ENCODE measurements at regions not wholly inside any gene's neighbourhood (a gene's known extent, or its start where the extent isn't known, plus 50 kb on each side); places are given as distances from the start of the nearest gene placed in this dataset.
A peak's percentile ranks its signal among the peaks of the same experiment; 100 is the strongest.

DNA sequence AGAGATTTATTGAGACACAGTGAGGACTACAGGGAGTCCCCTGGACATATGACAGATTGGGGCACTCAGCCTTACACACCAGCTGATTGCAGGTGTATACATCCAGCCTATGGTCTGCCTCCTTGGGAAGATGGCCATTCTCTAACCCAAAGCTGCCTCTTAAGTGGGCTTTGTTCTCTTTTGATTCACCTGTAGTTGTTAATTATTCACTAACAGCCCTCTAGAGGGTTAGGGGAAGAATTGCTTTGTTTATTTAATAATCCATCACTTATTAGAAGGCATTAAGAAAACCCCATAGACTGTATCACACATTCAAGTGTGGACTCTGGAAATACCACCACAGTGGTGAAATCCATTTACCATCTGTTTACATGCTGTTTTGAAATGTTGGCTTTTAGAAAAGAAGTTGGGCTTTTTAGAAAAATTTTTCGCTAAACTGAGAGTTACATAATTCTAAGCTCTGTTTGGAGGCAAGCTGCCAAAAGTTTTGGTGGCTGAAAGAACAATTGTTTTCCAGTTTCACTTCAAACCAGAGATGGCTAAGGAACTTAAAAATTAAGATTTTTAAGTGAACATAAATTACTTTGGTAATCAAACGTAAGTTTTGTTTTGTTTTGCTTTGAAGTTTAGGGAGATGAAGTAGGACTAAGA, 379.1 kb downstream of the ADRA2A start:
- Histone ChIP-seq H3K4me3 (ENCODE audit: severe bottlenecking) (no peak overlapping the region), H3K4me1 (ENCODE audit: insufficient read depth, poor library complexity, severe bottlenecking) (no peaks in the 10 kb centered on the region), H3K27me3 (ENCODE audit: insufficient read depth, poor library complexity, severe bottlenecking) (no peaks in the 10 kb centered on the region), H3K27ac (ENCODE audit: poor library complexity, severe bottlenecking) (no peak overlapping the region), H3K36me3 (ENCODE audit: low read depth) (no peaks in the 10 kb centered on the region), H3K9me3 (ENCODE audit: severe bottlenecking) (no peaks in the 10 kb centered on the region)
- ATAC-seq (ENCODE audit: low read depth): no peak
- TF ChIP-seq, protein P1, sequence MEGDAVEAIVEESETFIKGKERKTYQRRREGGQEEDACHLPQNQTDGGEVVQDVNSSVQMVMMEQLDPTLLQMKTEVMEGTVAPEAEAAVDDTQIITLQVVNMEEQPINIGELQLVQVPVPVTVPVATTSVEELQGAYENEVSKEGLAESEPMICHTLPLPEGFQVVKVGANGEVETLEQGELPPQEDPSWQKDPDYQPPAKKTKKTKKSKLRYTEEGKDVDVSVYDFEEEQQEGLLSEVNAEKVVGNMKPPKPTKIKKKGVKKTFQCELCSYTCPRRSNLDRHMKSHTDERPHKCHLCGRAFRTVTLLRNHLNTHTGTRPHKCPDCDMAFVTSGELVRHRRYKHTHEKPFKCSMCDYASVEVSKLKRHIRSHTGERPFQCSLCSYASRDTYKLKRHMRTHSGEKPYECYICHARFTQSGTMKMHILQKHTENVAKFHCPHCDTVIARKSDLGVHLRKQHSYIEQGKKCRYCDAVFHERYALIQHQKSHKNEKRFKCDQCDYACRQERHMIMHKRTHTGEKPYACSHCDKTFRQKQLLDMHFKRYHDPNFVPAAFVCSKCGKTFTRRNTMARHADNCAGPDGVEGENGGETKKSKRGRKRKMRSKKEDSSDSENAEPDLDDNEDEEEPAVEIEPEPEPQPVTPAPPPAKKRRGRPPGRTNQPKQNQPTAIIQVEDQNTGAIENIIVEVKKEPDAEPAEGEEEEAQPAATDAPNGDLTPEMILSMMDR (IDR thresholded peaks at IDR 0.05; ENCODE audit: poor library complexity, severe bottlenecking): no peak
- no peak for DNase-seq (ENCODE audit: low spot score)

DNA sequence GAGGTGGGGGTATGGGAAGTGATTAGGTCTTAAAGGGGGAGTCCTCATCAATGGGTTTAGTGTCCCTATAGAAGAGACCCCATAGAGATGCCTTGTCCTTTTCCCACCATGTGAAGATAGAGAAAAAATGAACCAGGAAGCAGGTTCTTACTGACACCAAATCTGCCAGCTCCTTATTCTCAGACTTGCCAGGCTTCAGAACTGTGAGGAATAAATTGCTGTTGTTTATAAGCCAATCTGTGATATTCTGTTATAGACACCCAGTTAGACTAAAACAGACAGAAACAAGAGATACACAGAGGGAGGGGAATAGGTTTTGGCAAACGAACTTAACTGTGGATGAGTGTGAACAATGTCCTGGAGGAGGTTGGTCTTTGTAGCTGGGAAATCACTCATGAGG, 381.4 kb downstream of the ADRA2A start:
- Histone ChIP-seq H3K27me3 (ENCODE audit: insufficient read depth, poor library complexity, severe bottlenecking) (no peaks in the 10 kb centered on the region), H3K4me1 (ENCODE audit: insufficient read depth, poor library complexity, severe bottlenecking) (no peaks in the 10 kb centered on the region), H3K9me3 (ENCODE audit: severe bottlenecking) (no peaks in the 10 kb centered on the region), H3K27ac (ENCODE audit: poor library complexity, severe bottlenecking) (no peak overlapping the region), H3K36me3 (ENCODE audit: low read depth) (no peaks in the 10 kb centered on the region), H3K4me3 (ENCODE audit: severe bottlenecking) (no peak overlapping the region)
- TF ChIP-seq, protein P1 (IDR thresholded peaks at IDR 0.05; ENCODE audit: poor library complexity, severe bottlenecking): no peak
- no peak for ATAC-seq (ENCODE audit: low read depth)
- DNase-seq (ENCODE audit: low spot score): no peak

DNA sequence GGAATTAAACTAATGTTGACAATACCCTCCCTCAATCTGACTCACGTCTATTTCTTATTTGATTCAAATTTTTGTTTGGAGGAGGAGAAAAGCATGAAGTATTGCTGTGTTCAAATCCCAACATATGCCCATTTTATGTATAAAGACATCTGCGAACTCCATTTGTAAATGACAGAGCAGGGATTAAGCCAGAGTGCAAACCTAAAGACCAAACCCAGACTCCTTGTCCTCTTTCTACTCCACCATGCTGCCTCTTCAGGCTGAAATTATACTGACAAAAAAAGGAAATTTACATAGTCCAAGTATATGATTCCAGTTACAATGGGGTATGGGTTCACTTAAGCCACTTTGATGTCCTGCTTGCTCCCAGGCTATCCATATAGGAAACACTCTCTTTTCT, 383.1 kb downstream of the ADRA2A start:
- Histone ChIP-seq H3K36me3 (ENCODE audit: low read depth) (no peaks in the 10 kb centered on the region), H3K4me3 (ENCODE audit: severe bottlenecking) (no peak overlapping the region), H3K9me3 (ENCODE audit: severe bottlenecking) (no peaks in the 10 kb centered on the region), H3K4me1 (ENCODE audit: insufficient read depth, poor library complexity, severe bottlenecking) (no peaks in the 10 kb centered on the region), H3K27me3 (ENCODE audit: insufficient read depth, poor library complexity, severe bottlenecking) (no peaks in the 10 kb centered on the region), H3K27ac (ENCODE audit: poor library complexity, severe bottlenecking) (no peak overlapping the region)
- TF ChIP-seq, protein P1 (IDR thresholded peaks at IDR 0.05; ENCODE audit: poor library complexity, severe bottlenecking): no peak
- ATAC-seq (ENCODE audit: low read depth) (no peak), DNase-seq (ENCODE audit: low spot score) (no peak)

DNA sequence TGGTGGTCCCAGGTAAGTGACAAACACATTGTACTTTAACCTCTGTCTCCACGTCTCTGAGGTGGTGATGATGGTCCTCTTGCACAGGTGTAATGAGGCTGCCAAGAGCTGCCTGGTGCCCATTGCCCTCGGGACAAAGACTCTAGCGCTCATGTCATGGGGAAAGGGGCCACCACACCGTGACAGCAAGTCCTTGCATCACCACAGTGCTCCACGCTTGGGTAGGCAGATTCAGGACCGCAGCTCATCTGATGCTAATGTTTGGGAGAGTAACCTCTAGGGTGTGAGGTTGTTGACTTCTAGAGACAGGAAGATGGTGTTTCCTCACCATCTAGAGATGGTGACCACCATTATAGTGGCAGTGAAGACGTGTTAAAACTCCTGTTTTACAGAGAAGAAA, 395.6 kb downstream of the ADRA2A start:
- H3K27me3 ChIP-seq (ENCODE audit: insufficient read depth, poor library complexity, severe bottlenecking): no peaks in the 10 kb centered on the region
- H3K9me3 ChIP-seq (ENCODE audit: severe bottlenecking): no peaks in the 10 kb centered on the region
- H3K27ac ChIP-seq (ENCODE audit: poor library complexity, severe bottlenecking): no peak overlapping the region
- H3K4me3 ChIP-seq (ENCODE audit: severe bottlenecking): no peak overlapping the region
- ATAC-seq (ENCODE audit: low read depth): no peak
- TF ChIP-seq, protein P1 (IDR thresholded peaks at IDR 0.05; ENCODE audit: poor library complexity, severe bottlenecking): no peak
- peaks cover 10% of the 10 kb centered on the region for H3K4me1 ChIP-seq (ENCODE audit: insufficient read depth, poor library complexity, severe bottlenecking)
- DNase-seq (ENCODE audit: low spot score): no peak
- no peaks in the 10 kb centered on the region for H3K36me3 ChIP-seq (ENCODE audit: low read depth)

DNA sequence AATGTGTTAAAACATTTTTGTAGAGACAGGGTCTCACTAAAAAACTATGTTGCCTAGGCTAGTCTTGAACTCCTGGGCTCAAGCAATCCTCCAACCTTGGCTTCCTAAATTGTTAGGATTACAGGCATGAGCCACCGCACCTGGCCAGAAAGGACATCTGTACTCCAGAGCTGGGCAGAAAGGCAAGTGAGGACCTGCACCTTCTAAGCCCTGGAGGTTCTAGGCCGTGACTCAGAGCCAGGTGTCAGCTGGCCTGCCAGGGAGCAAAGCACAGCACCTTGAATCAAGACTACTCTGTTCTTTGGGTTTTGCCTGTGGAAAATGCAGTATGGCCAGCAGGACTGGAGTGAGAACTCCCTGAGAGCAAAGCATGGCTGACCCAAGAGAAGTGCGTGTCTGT, 396.5 kb downstream of the ADRA2A start:
- no peaks in the 10 kb centered on the region for H3K9me3 ChIP-seq (ENCODE audit: severe bottlenecking)
- TF ChIP-seq, protein P1 (IDR thresholded peaks at IDR 0.05; ENCODE audit: poor library complexity, severe bottlenecking): no peak
- H3K4me1 ChIP-seq (ENCODE audit: insufficient read depth, poor library complexity, severe bottlenecking): peaks cover 10% of the 10 kb centered on the region
- no peaks in the 10 kb centered on the region for H3K27me3 ChIP-seq (ENCODE audit: insufficient read depth, poor library complexity, severe bottlenecking)
- no peaks in the 10 kb centered on the region for H3K36me3 ChIP-seq (ENCODE audit: low read depth)
- no peak overlapping the region for H3K4me3 ChIP-seq (ENCODE audit: severe bottlenecking)
- H3K27ac ChIP-seq (ENCODE audit: poor library complexity, severe bottlenecking): peak overlapping the region; percentile 83
- ATAC-seq (ENCODE audit: low read depth): peak; percentile 84
- peak; percentile 66 for DNase-seq (ENCODE audit: low spot score)

Measured in RWPE2 (cell line).